Hepatocyte (in vitro differentiated cells): ENCODE measurements at regions not wholly inside any gene's neighbourhood (a gene's known extent, or its start where the extent isn't known, plus 50 kb on each side); places are given as distances from the start of the nearest gene placed in this dataset.

Source experiments
- EZH2 ChIP-seq: fragments of 200-600 bp; sonication (generic); IDR thresholded peaks from 2 replicates; pipeline ENCODE4 v1.6.1; 2016; ENCODE audit warnings: antibody characterized with exemption, mild to moderate bottlenecking, borderline replicate concordance
- EZH2phosphoT487 ChIP-seq: fragments of 200-600 bp; sonication (generic); IDR thresholded peaks from one replicate; pipeline ENCODE4 v1.6.1; 2018; ENCODE audit warnings: antibody characterized with exemption, mild to moderate bottlenecking, low read depth, moderate library complexity; ENCODE audit not compliant: unreplicated experiment, severe bottlenecking
- TF ChIP-seq, protein P1 (sequence below): fragments of 200-600 bp; sonication (generic); IDR thresholded peaks from 2 replicates; pipeline ENCODE4 v1.5.1; 2016; ENCODE audit warnings: antibody characterized with exemption, mild to moderate bottlenecking; ENCODE audit not compliant: poor library complexity

- TF ChIP-seq EZH2 (no peak), EZH2phosphoT487 (no peak)
- TF ChIP-seq, protein P1, sequence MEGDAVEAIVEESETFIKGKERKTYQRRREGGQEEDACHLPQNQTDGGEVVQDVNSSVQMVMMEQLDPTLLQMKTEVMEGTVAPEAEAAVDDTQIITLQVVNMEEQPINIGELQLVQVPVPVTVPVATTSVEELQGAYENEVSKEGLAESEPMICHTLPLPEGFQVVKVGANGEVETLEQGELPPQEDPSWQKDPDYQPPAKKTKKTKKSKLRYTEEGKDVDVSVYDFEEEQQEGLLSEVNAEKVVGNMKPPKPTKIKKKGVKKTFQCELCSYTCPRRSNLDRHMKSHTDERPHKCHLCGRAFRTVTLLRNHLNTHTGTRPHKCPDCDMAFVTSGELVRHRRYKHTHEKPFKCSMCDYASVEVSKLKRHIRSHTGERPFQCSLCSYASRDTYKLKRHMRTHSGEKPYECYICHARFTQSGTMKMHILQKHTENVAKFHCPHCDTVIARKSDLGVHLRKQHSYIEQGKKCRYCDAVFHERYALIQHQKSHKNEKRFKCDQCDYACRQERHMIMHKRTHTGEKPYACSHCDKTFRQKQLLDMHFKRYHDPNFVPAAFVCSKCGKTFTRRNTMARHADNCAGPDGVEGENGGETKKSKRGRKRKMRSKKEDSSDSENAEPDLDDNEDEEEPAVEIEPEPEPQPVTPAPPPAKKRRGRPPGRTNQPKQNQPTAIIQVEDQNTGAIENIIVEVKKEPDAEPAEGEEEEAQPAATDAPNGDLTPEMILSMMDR = no peak
These were observed 241.5 kb upstream of the LHX5 start for GRCh38 chr12:113713156-113713555.
